IMR-90 (cell line): ENCODE measurements at regions not wholly inside any gene's neighbourhood (a gene's known extent, or its start where the extent isn't known, plus 50 kb on each side); places are given as distances from the start of the nearest gene placed in this dataset.

Experiments
- ATAC-seq: fragments of 200-7000 bp; cut with Tn5 transposase; 2 replicates; pipeline ENCODE4 v1.9.1; 2020; ENCODE audit warnings: low read depth, mild to moderate bottlenecking, moderate library complexity
- BruUV-seq: library from RNA; stranded (reverse); fragments of 400-500 nt; replicated peaks from 2 replicates; lab custom pipeline; 2021; lab: Mats Ljungman, UMichigan
- CTCF ChIA-PET: fragments of 300-600 bp; formaldehyde crosslinking; extraction: SDS; loops from one replicate; lab custom pipeline; 2021; ENCODE audit warnings: antibody characterized with exemption; lab: Yijun Ruan, JAX
- POLR2A ChIA-PET: fragments of 300-600 bp; sonication (Branson Sonifier 250); formaldehyde crosslinking; loops from one replicate; lab custom pipeline; 2022; ENCODE audit warnings: antibody characterized with exemption; ENCODE audit not compliant: unreplicated experiment; lab: Charles Lee
- DNase-seq: peaks from one replicate; pipeline ENCODE4 v3.0.0; 2013
- H2AFZ ChIP-seq: replicated peaks from 2 replicates; pipeline ENCODE3; 2013; ENCODE audit warnings: low read length, mild to moderate bottlenecking; ENCODE audit not compliant: poor library complexity
- H2AK5ac ChIP-seq: 2 replicates; pipeline ENCODE4 v1.6.1; 2013; ENCODE audit warnings: low read depth, low read length, inconsistent platforms
- H2AK9ac ChIP-seq: replicated peaks from 2 replicates; pipeline ENCODE3; 2013; ENCODE audit warnings: mild to moderate bottlenecking, low read depth, low read length, moderate library complexity; ENCODE audit not compliant: poor library complexity
- H2BK120ac ChIP-seq: 2 replicates; pipeline ENCODE4 v1.6.1; 2013; ENCODE audit warnings: low read depth, low read length, inconsistent platforms
- H2BK15ac ChIP-seq: 3 replicates; pipeline ENCODE4 v1.6.1; 2013; ENCODE audit warnings: low read depth, low read length, inconsistent platforms
- H2BK20ac ChIP-seq: 2 replicates; pipeline ENCODE4 v1.6.1; 2013; ENCODE audit warnings: low read depth, mild to moderate bottlenecking, inconsistent platforms, low read length, moderate library complexity
- H2BK5ac ChIP-seq: 2 replicates; pipeline ENCODE4 v1.6.1; 2013; ENCODE audit warnings: mild to moderate bottlenecking, low read depth, low read length, inconsistent platforms; ENCODE audit not compliant: poor library complexity, severe bottlenecking
- H3K14ac ChIP-seq: replicated peaks from 2 replicates; pipeline ENCODE4 v1.6.1; 2013; ENCODE audit warnings: low read depth, low read length, inconsistent platforms
- H3K18ac ChIP-seq: 2 replicates; pipeline ENCODE4 v1.6.1; 2013; ENCODE audit warnings: low read depth, low read length, control low read depth
- H3K23ac ChIP-seq: 2 replicates; pipeline ENCODE4 v1.6.1; 2013; ENCODE audit warnings: low read depth, low read length, inconsistent platforms
- H3K27ac ChIP-seq: 2 replicates; pipeline ENCODE4 v1.5.1; 2013; ENCODE audit warnings: mild to moderate bottlenecking, control low read depth, low read length; ENCODE audit not compliant: insufficient read depth
- H3K27me3 ChIP-seq: 2 replicates; pipeline ENCODE4 v1.6.1; 2013; ENCODE audit warnings: low read length; ENCODE audit not compliant: control insufficient read depth, insufficient read depth
- H3K36me3 ChIP-seq: 2 replicates; pipeline ENCODE4 v1.6.1; 2013; ENCODE audit warnings: low read length, mixed read lengths; ENCODE audit not compliant: control insufficient read depth, insufficient read depth
- H3K4ac ChIP-seq: 2 replicates; pipeline ENCODE4 v1.6.1; 2013; ENCODE audit warnings: low read depth, low read length, inconsistent platforms
- H3K4me1 ChIP-seq: 2 replicates; pipeline ENCODE4 v1.6.1; 2013; ENCODE audit warnings: low read length, mixed read lengths; ENCODE audit not compliant: control insufficient read depth, insufficient read depth
- H3K4me2 ChIP-seq: 2 replicates; pipeline ENCODE4 v1.6.1; 2013; ENCODE audit warnings: low read depth, mild to moderate bottlenecking, control low read depth, low read length, moderate library complexity
- H3K4me3 ChIP-seq: 2 replicates; pipeline ENCODE4 v1.5.1; 2013; ENCODE audit warnings: low read depth, mild to moderate bottlenecking, control low read depth, low read length, moderate library complexity; ENCODE audit not compliant: insufficient read depth
- H3K56ac ChIP-seq: 2 replicates; pipeline ENCODE4 v1.6.1; 2013; ENCODE audit warnings: low read length, inconsistent platforms; ENCODE audit not compliant: insufficient read depth; ENCODE audit errors: extremely low read depth
- H3K79me1 ChIP-seq, 2 experiments: 2 replicates each; pipeline ENCODE4 v1.6.1; 2013; ENCODE audit warnings: low read length in 2 of 2, inconsistent platforms in 1 of 2, low read depth in 1 of 2
- H3K9ac ChIP-seq: 2 replicates; pipeline ENCODE4 v1.6.1; 2013; ENCODE audit warnings: low read depth, low read length, control low read depth
- H3K9me1 ChIP-seq: 2 replicates; pipeline ENCODE4 v1.6.1; 2013; ENCODE audit warnings: low read length, inconsistent platforms; ENCODE audit not compliant: insufficient read depth
- H3K9me3 ChIP-seq: 2 replicates; pipeline ENCODE4 v1.6.1; 2013; ENCODE audit warnings: low read length; ENCODE audit not compliant: control insufficient read depth, insufficient read depth
- H4K20me1 ChIP-seq: 2 replicates; pipeline ENCODE4 v1.6.1; 2013; ENCODE audit warnings: low read length, inconsistent platforms; ENCODE audit not compliant: insufficient read depth
- H4K5ac ChIP-seq: 2 replicates; pipeline ENCODE4 v1.6.1; 2013; ENCODE audit warnings: mild to moderate bottlenecking, low read depth, low read length, control low read depth
- H4K8ac ChIP-seq, 2 experiments: 2 replicates each; pipeline ENCODE4 v1.6.1; 2013; ENCODE audit warnings: low read depth in 2 of 2, low read length in 2 of 2, control low read depth in 1 of 2, inconsistent platforms in 1 of 2
- H4K91ac ChIP-seq: 2 replicates; pipeline ENCODE4 v1.6.1; 2013; ENCODE audit warnings: low read depth, low read length, inconsistent platforms; ENCODE audit not compliant: insufficient read depth
- BHLHE40 ChIP-seq: fragments of 150-350 bp; IDR thresholded peaks from 2 replicates; pipeline ENCODE4 v1.6.1; 2016; ENCODE audit warnings: mild to moderate bottlenecking, low read depth, low read length
- CEBPB ChIP-seq: IDR thresholded peaks from 2 replicates; pipeline ENCODE4 v1.6.1; 2012; ENCODE audit warnings: low read depth, low read length, improper control_type of control experiment
- CTCF ChIP-seq: conservative IDR thresholded peaks from 2 replicates; pipeline ENCODE4 v1.5.1; 2012; ENCODE audit warnings: mild to moderate bottlenecking, low read depth, low read length, improper control_type of control experiment
- ELK1 ChIP-seq: fragments of 150-350 bp; IDR thresholded peaks from 2 replicates; pipeline ENCODE4 v1.6.1; 2016; ENCODE audit warnings: low read depth, mild to moderate bottlenecking, low read length, moderate library complexity, borderline replicate concordance
- MAFK ChIP-seq: IDR thresholded peaks from 2 replicates; pipeline ENCODE4 v1.6.1; 2012; ENCODE audit warnings: low read depth, low read length, improper control_type of control experiment
- MAZ ChIP-seq: IDR thresholded peaks from 2 replicates; pipeline ENCODE4 v1.6.1; 2012; ENCODE audit warnings: low read depth, mild to moderate bottlenecking, low read length, improper control_type of control experiment, moderate library complexity, borderline replicate concordance
- RAD21 ChIP-seq: IDR thresholded peaks from 2 replicates; pipeline ENCODE4 v1.6.1; 2012; ENCODE audit warnings: low read length, improper control_type of control experiment
- SMC3 ChIP-seq: fragments of 150-350 bp; IDR thresholded peaks from 2 replicates; pipeline ENCODE4 v1.6.1; 2016; ENCODE audit warnings: low read depth, mild to moderate bottlenecking, antibody characterized with exemption, low read length, moderate library complexity
- WGBS, 2 experiments: methylation state at CpG; one replicate each; pipeline versions ENCODE4 v1.1.5 to v1.1.7; 2013; ENCODE audit warnings: missing lambda C conversion rate in 2 of 2; ENCODE audit not compliant: insufficient read length in 1 of 2; ENCODE audit errors: extremely low coverage in 2 of 2; 5-methylcytosine and 5-hydroxymethylcytosine counted together
- dilution Hi-C: fragments of 300-500 bp; cut with HindIII; formaldehyde crosslinking; loops from one replicate; pipeline ENCODE4 v1.14.3; 2018; ENCODE audit warnings: low sequenced_read_pairs; ENCODE audit not compliant: unreplicated experiment
- in situ Hi-C: fragments of 300-500 bp; cut with MboI; formaldehyde crosslinking; loops from 3 replicates; pipeline ENCODE4 v1.14.3; 2019; ENCODE audit warnings: low sequenced_read_pairs, inconsistent platforms, mixed read lengths
- intact Hi-C: fragments of 100-400 bp; cut with micrococcal nuclease; formaldehyde crosslinking; loops from 2 replicates; pipeline ENCODE4 v1.10.0; 2022

GRCh38 chr5:168008555-168008954, 282.9 kb upstream of the WWC1 start:
- Histone ChIP-seq H3K9me1 (no peaks in the 10 kb centered on the region), H3K23ac (no peak overlapping the region), H3K9me3 (no peaks in the 10 kb centered on the region), H2AK9ac (no peak overlapping the region), H4K20me1 (no peaks in the 10 kb centered on the region), H3K14ac (no peak overlapping the region), H4K8ac (no peak overlapping the region), H2AFZ (no peak overlapping the region), H3K9ac (no peak overlapping the region), H2BK120ac (no peak overlapping the region), H3K18ac (no peak overlapping the region), H3K4me1 (no peaks in the 10 kb centered on the region), H2BK5ac (no peak overlapping the region), H3K4me3 (no peak overlapping the region), H3K4me2 (no peak overlapping the region), H2AK5ac (no peak overlapping the region), H3K36me3 (no peaks in the 10 kb centered on the region), H4K5ac (no peak overlapping the region), H3K27ac (no peak overlapping the region), H4K91ac (no peak overlapping the region), H2BK15ac (no peak overlapping the region), H3K56ac (no peak overlapping the region), H3K27me3 (no peaks in the 10 kb centered on the region), H2BK20ac (no peak overlapping the region), H3K4ac (no peak overlapping the region), H3K79me1 (no peaks in the 10 kb centered on the region)
- no TSS peak for BruUV-seq
- ATAC-seq (no peak), DNase-seq (no peak)
- TF ChIP-seq BHLHE40, result no peak
- TF ChIP-seq ELK1, result no peak
- TF ChIP-seq CEBPB, result no peak
- TF ChIP-seq MAFK, result no peak
- TF ChIP-seq MAZ, result no peak
- TF ChIP-seq SMC3, result no peak
- TF ChIP-seq CTCF, result no peak
- TF ChIP-seq RAD21, result no peak
- dilution Hi-C loops (no loop called here), intact Hi-C loops (no loop called here), in situ Hi-C loops (no loop called here)
- CTCF ChIA-PET, result no interaction called here
- 83% methylated on average over 1 of the region's 4 CpGs; no CpG with 5 or more reads in 1 of the 2 experiments for WGBS, 2 experiments
- POLR2A ChIA-PET, result no interaction called here
